HEK293 (cell line): ENCODE measurements at regions not wholly inside any gene's neighbourhood (a gene's known extent, or its start where the extent isn't known, plus 50 kb on each side); places are given as distances from the start of the nearest gene placed in this dataset.

Source experiments
- CTCF ChIA-PET: fragments of 350-600 bp; formaldehyde crosslinking; extraction: SDS; loops from one replicate; lab custom pipeline; 2021; ENCODE audit warnings: antibody characterized with exemption; lab: Yijun Ruan, JAX
- POLR2A ChIA-PET: fragments of 300-600 bp; formaldehyde crosslinking; extraction: SDS; loops from one replicate; lab custom pipeline; 2020; ENCODE audit warnings: antibody characterized with exemption, inconsistent platforms; lab: Yijun Ruan, JAX
- H3K27ac ChIP-seq: fragments of 200-500 bp; sonication (Bioruptor generic); 2 replicates; pipeline ENCODE4 v1.5.1; 2014; ENCODE audit warnings: low read depth, low read length, control low read depth, inconsistent platforms; ENCODE audit errors: extremely low read depth
- H3K36me3 ChIP-seq, 2 experiments: fragments of 200-500 bp in 1 of 2; sonication (Bioruptor generic) in 1 of 2; 1 replicate in 1 of 2; 2 replicates in 1 of 2; pipeline ENCODE4 v1.5.1; 2014 to 2017; ENCODE audit warnings: inconsistent platforms in 2 of 2, low read length in 2 of 2; ENCODE audit not compliant: control insufficient read depth in 2 of 2, insufficient read depth in 1 of 2
- H3K4me1 ChIP-seq: fragments of 200-500 bp; sonication (Bioruptor generic); 2 replicates; pipeline ENCODE4 v1.5.1; 2014; ENCODE audit warnings: mild to moderate bottlenecking, low read length, inconsistent platforms; ENCODE audit not compliant: control insufficient read depth, insufficient read depth
- H3K4me3 ChIP-seq: 2 replicates; pipeline ENCODE4 v1.5.1; 2011; ENCODE audit warnings: low read depth, mild to moderate bottlenecking, control low read depth, low read length, moderate library complexity
- H3K9me3 ChIP-seq: fragments of 200-500 bp; sonication (Bioruptor generic); 2 replicates; pipeline ENCODE4 v1.5.1; 2014; ENCODE audit warnings: low read depth, low read length, inconsistent platforms; ENCODE audit not compliant: control insufficient read depth, insufficient read depth
- GLI2 ChIP-seq: fragments of 450-650 bp; formaldehyde crosslinking; IDR thresholded peaks from 2 replicates; pipeline ENCODE4; 2017; ENCODE audit warnings: missing biosample characterization, missing genetic modification characterization, low read depth, borderline replicate concordance
- ZFP3 ChIP-seq: fragments of 450-650 bp; formaldehyde crosslinking; IDR thresholded peaks from 2 replicates; pipeline ENCODE4 v1.5.1; 2016; ENCODE audit warnings: low read depth, missing biosample characterization, missing genetic modification characterization
- ZNF266 ChIP-seq: fragments of 450-650 bp; formaldehyde crosslinking; IDR thresholded peaks from 2 replicates; pipeline ENCODE4 v1.5.1; 2016; ENCODE audit warnings: missing biosample characterization, missing genetic modification characterization, low read depth
- ZNF610 ChIP-seq: fragments of 450-650 bp; formaldehyde crosslinking; IDR thresholded peaks from 2 replicates; pipeline ENCODE4 v1.5.1; 2016; ENCODE audit warnings: missing biosample characterization, missing genetic modification characterization, borderline replicate concordance
- ZNF677 ChIP-seq: fragments of 450-650 bp; IDR thresholded peaks from 2 replicates; pipeline ENCODE4 v1.5.0; 2018; ENCODE audit warnings: missing biosample characterization, mild to moderate bottlenecking, missing genetic modification characterization, moderate library complexity
- ZNF768 ChIP-seq: fragments of 450-650 bp; formaldehyde crosslinking; IDR thresholded peaks from 2 replicates; pipeline ENCODE4 v1.5.1; 2018; ENCODE audit warnings: missing biosample characterization, mild to moderate bottlenecking, missing genetic modification characterization
- TF ChIP-seq, protein P1 (sequence below): fragments of 450-650 bp; formaldehyde crosslinking; IDR thresholded peaks from 2 replicates; pipeline ENCODE4 v1.5.1; 2016; ENCODE audit warnings: missing biosample characterization, missing genetic modification characterization
- TF ChIP-seq, protein P2 (sequence below): fragments of 450-650 bp; formaldehyde crosslinking; IDR thresholded peaks from 2 replicates; pipeline ENCODE4 v1.5.1; 2016; ENCODE audit warnings: missing biosample characterization, missing genetic modification characterization
- TF ChIP-seq, protein P3 (sequence below): sonication (generic); formaldehyde crosslinking; IDR thresholded peaks from 2 replicates; pipeline ENCODE4 v1.8.1; 2022; ENCODE audit warnings: mild to moderate bottlenecking, moderate library complexity, missing genetic modification reagents
- TF ChIP-seq, protein P4 (sequence below): fragments of 450-650 bp; formaldehyde crosslinking; IDR thresholded peaks from 2 replicates; pipeline ENCODE4 v1.5.1; 2017; ENCODE audit warnings: missing biosample characterization, missing genetic modification characterization
- TF ChIP-seq, protein P5 (sequence below): fragments of 450-650 bp; formaldehyde crosslinking; IDR thresholded peaks from 2 replicates; pipeline ENCODE4 v1.5.1; 2017; ENCODE audit warnings: missing biosample characterization, missing genetic modification characterization
- TF ChIP-seq, protein P6 (sequence below): fragments of 450-650 bp; formaldehyde crosslinking; IDR thresholded peaks from 2 replicates; pipeline ENCODE4 v1.5.1; 2016; ENCODE audit warnings: missing biosample characterization, missing genetic modification characterization

DNA sequence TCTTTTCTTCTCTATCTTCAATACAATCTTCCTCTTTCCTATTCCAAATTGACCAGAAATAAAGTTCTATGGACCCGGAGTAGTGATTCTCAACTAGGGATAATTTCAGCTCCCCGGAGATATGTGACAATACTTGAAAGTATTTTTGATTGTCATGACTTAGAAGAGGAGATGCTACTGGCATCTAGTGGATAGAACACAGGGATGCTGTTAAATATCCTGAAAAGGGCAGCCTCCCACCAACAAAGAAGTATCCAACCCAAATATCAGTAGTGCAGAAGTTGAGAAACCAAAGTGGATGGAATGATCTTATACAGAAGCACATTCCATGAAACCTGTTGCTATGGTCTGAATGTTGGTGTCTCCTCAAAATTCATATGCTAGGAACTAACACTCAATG is 65.7 kb upstream of the NDST3 start:
- Histone ChIP-seq H3K36me3 (no peaks in the 10 kb centered on the region), H3K4me3 (no peak overlapping the region), H3K27ac (no peak overlapping the region), H3K4me1 (no peaks in the 10 kb centered on the region), H3K9me3 (no peaks in the 10 kb centered on the region)
- ChIA-PET CTCF (no interaction called here), POLR2A (no interaction called here)
- TF ChIP-seq GLI2 (tag by site-specific recombination) (no peak), ZNF677 (tag by site-specific recombination) (no peak), ZNF266 (no peak), ZNF610 (tag by site-specific recombination) (no peak)
- TF ChIP-seq, protein P1, sequence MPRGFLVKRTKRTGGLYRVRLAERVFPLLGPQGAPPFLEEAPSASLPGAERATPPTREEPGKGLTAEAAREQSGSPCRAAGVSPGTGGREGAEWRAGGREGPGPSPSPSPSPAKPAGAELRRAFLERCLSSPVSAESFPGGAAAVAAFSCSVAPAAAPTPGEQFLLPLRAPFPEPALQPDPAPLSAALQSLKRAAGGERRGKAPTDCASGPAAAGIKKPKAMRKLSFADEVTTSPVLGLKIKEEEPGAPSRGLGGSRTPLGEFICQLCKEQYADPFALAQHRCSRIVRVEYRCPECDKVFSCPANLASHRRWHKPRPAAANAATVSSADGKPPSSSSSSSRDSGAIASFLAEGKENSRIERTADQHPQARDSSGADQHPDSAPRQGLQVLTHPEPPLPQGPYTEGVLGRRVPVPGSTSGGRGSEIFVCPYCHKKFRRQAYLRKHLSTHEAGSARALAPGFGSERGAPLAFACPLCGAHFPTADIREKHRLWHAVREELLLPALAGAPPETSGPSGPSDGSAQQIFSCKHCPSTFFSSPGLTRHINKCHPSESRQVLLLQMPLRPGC (tag by site-specific recombination) = no peak
- TF ChIP-seq, protein P2, sequence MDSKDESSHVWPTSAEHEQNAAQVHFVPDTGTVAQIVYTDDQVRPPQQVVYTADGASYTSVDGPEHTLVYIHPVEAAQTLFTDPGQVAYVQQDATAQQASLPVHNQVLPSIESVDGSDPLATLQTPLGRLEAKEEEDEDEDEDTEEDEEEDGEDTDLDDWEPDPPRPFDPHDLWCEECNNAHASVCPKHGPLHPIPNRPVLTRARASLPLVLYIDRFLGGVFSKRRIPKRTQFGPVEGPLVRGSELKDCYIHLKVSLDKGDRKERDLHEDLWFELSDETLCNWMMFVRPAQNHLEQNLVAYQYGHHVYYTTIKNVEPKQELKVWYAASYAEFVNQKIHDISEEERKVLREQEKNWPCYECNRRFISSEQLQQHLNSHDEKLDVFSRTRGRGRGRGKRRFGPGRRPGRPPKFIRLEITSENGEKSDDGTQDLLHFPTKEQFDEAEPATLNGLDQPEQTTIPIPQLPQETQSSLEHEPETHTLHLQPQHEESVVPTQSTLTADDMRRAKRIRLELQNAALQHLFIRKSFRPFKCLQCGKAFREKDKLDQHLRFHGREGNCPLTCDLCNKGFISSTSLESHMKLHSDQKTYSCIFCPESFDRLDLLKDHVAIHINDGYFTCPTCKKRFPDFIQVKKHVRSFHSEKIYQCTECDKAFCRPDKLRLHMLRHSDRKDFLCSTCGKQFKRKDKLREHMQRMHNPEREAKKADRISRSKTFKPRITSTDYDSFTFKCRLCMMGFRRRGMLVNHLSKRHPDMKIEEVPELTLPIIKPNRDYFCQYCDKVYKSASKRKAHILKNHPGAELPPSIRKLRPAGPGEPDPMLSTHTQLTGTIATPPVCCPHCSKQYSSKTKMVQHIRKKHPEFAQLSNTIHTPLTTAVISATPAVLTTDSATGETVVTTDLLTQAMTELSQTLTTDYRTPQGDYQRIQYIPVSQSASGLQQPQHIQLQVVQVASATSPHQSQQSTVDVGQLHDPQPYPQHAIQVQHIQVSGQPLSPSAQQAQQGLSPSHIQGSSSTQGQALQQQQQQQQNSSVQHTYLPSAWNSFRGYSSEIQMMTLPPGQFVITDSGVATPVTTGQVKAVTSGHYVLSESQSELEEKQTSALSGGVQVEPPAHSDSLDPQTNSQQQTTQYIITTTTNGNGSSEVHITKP (tag by site-specific recombination) = no peak

DNA sequence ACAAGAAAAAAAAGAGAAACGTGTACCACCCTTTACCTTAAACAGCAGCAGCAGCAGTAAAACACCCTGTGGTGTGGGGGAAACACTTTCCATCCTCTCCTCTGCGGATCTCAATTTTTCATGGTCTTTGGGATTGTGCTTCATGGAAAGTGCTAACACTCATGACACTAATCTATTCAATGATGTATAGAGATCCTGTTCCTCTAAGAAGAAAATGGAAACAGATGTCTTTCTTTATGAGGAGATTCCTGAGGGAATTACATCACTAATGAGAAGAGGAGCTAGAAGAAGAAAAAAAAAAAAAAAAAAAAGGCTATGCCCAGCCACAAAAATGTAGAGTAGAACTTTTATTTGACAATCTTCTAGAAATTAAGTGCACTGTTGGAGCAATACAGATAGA is 62.9 kb upstream of the NDST3 start:
- ChIA-PET POLR2A (no interaction called here), CTCF (no interaction called here)
- no peak overlapping the region for H3K4me3 ChIP-seq

More for the DNA sequence above, 62.9 kb upstream of the NDST3 start:
- H3K27ac ChIP-seq = no peak overlapping the region
- no peaks in the 10 kb centered on the region for H3K9me3 ChIP-seq
- no peaks in the 10 kb centered on the region for H3K36me3 ChIP-seq
- TF ChIP-seq, protein P3, sequence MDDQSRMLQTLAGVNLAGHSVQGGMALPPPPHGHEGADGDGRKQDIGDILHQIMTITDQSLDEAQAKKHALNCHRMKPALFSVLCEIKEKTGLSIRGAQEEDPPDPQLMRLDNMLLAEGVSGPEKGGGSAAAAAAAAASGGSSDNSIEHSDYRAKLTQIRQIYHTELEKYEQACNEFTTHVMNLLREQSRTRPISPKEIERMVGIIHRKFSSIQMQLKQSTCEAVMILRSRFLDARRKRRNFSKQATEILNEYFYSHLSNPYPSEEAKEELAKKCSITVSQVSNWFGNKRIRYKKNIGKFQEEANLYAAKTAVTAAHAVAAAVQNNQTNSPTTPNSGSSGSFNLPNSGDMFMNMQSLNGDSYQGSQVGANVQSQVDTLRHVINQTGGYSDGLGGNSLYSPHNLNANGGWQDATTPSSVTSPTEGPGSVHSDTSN (CRISPR knock-in tag) = no peak
- TF ChIP-seq ZNF768 (no peak), ZFP3 (tag by site-specific recombination) (no peak)
- TF ChIP-seq, protein P4, sequence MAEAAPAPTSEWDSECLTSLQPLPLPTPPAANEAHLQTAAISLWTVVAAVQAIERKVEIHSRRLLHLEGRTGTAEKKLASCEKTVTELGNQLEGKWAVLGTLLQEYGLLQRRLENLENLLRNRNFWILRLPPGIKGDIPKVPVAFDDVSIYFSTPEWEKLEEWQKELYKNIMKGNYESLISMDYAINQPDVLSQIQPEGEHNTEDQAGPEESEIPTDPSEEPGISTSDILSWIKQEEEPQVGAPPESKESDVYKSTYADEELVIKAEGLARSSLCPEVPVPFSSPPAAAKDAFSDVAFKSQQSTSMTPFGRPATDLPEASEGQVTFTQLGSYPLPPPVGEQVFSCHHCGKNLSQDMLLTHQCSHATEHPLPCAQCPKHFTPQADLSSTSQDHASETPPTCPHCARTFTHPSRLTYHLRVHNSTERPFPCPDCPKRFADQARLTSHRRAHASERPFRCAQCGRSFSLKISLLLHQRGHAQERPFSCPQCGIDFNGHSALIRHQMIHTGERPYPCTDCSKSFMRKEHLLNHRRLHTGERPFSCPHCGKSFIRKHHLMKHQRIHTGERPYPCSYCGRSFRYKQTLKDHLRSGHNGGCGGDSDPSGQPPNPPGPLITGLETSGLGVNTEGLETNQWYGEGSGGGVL (tag by site-specific recombination) = no peak
- TF ChIP-seq, protein P5, sequence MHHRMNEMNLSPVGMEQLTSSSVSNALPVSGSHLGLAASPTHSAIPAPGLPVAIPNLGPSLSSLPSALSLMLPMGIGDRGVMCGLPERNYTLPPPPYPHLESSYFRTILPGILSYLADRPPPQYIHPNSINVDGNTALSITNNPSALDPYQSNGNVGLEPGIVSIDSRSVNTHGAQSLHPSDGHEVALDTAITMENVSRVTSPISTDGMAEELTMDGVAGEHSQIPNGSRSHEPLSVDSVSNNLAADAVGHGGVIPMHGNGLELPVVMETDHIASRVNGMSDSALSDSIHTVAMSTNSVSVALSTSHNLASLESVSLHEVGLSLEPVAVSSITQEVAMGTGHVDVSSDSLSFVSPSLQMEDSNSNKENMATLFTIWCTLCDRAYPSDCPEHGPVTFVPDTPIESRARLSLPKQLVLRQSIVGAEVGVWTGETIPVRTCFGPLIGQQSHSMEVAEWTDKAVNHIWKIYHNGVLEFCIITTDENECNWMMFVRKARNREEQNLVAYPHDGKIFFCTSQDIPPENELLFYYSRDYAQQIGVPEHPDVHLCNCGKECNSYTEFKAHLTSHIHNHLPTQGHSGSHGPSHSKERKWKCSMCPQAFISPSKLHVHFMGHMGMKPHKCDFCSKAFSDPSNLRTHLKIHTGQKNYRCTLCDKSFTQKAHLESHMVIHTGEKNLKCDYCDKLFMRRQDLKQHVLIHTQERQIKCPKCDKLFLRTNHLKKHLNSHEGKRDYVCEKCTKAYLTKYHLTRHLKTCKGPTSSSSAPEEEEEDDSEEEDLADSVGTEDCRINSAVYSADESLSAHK (tag by site-specific recombination) = no peak
- TF ChIP-seq, protein P6, sequence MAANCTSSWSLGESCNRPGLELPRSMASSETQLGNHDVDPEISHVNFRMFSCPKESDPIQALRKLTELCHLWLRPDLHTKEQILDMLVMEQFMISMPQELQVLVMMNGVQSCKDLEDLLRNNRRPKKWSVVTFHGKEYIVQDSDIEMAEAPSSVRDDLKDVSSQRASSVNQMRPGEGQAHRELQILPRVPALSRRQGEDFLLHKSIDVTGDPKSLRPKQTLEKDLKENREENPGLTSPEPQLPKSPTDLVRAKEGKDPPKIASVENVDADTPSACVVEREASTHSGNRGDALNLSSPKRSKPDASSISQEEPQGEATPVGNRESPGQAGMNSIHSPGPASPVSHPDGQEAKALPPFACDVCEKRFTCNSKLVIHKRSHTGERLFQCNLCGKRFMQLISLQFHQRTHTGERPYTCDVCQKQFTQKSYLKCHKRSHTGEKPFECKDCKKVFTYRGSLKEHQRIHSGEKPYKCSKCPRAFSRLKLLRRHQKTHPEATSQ (tag by site-specific recombination) = no peak
- H3K4me1 ChIP-seq = no peaks in the 10 kb centered on the region
